Activated CD8-positive, alpha-beta memory T cell treated with anti-CD3 and anti-CD28 coated beads for 48 hours (primary cell): ENCODE measurements at regions not wholly inside any gene's neighbourhood (a gene's known extent, or its start where the extent isn't known, plus 50 kb on each side); places are given as distances from the start of the nearest gene placed in this dataset.
"Not testable (repeated sequence)": the region's sequence is repeated elsewhere in the genome, so short reads cannot be mapped to it uniquely, and the experiment has no call there.

Experiments used
- DNase-seq, 3 experiments: peaks; one replicate each; pipeline ENCODE4 v3.0.0-alpha.2; 2020; ENCODE audit warnings: low read depth in 2 of 3, low spot score in 2 of 3

- DNase-seq = no peak
Observed at GRCh38 chr22:22697377-22698117, 53.1 kb downstream of the GGTLC2 start.

GRCh38 chr22:22698263-22698750 lies 53.9 kb downstream of the GGTLC2 start:
- DNase-seq = no peak

- no peak for DNase-seq
Observed at GRCh38 chr22:22700631-22701030, 56.2 kb downstream of the GGTLC2 start.

- DNase-seq = not testable (repeated sequence)
Observed at GRCh38 chr22:22701557-22701956, 57.1 kb downstream of the GGTLC2 start.

GRCh38 chr22:22702237-22703202 lies 58.1 kb downstream of the GGTLC2 start:
- DNase-seq = no peak

- DNase-seq = no peak
Observed at GRCh38 chr22:22703203-22703570, 58.8 kb downstream of the GGTLC2 start.

- DNase-seq = no peak
Observed at GRCh38 chr22:22703715-22704114, 59.3 kb downstream of the GGTLC2 start.

GRCh38 chr22:22704156-22704946 lies 59.9 kb downstream of the GGTLC2 start:
- DNase-seq = no peak

GRCh38 chr22:22705328-22706100 lies 61.1 kb downstream of the GGTLC2 start:
- no peak for DNase-seq

GRCh38 chr22:22706253-22706915 lies 62.0 kb downstream of the GGTLC2 start:
- DNase-seq = no peak

- no peak for DNase-seq
Observed at GRCh38 chr22:22709719-22710445, 65.5 kb downstream of the GGTLC2 start.

GRCh38 chr22:22710719-22711531 lies 66.5 kb downstream of the GGTLC2 start:
- DNase-seq = peak in 2 of 3 experiments; percentile 78 to 79

- no peak for DNase-seq
Observed at GRCh38 chr22:22711532-22711913, 67.1 kb downstream of the GGTLC2 start.

GRCh38 chr22:22712092-22712658 lies 67.8 kb downstream of the GGTLC2 start:
- DNase-seq = no peak

- no peak for DNase-seq
Observed at GRCh38 chr22:22712666-22713365, 68.4 kb downstream of the GGTLC2 start.

GRCh38 chr22:22713416-22713815 lies 69.0 kb downstream of the GGTLC2 start:
- no peak for DNase-seq

- DNase-seq = no peak
Observed at GRCh38 chr22:22714600-22715335, 70.4 kb downstream of the GGTLC2 start.
